ENCODE measurements at regions not wholly inside any gene's neighbourhood (a gene's known extent, or its start where the extent isn't known, plus 50 kb on each side); places are given as distances from the start of the nearest gene placed in this dataset.
A peak's percentile ranks its signal among the peaks of the same experiment; 100 is the strongest.

- ChIA-PET CTCF (no interaction called here), POLR2A (no interaction called here)
- no peak for DNase-seq (ENCODE audit: low read depth, low spot score)
Measured at GRCh38 chr18:54710074-54710899, 118.0 kb upstream of the RAB27B start.

GRCh38 chr18:54710900-54711281, 117.4 kb upstream of the RAB27B start:
- DNase-seq (ENCODE audit: low read depth, low spot score): no peak
- CTCF ChIA-PET: no interaction called here
- POLR2A ChIA-PET: no interaction called here
- Histone ChIP-seq H3K27ac (ENCODE audit: low read depth, low read length) (no peak overlapping the region), H3K27me3 (ENCODE audit: control insufficient read depth, insufficient read depth, low read length) (no peaks in the 10 kb centered on the region), H3K4me3 (ENCODE audit: low read depth, low read length) (no peak overlapping the region), H3K9me3 (ENCODE audit: control insufficient read depth, insufficient read depth, low read length) (no peaks in the 10 kb centered on the region)
- no peak for TF ChIP-seq CTCF (IDR thresholded peaks at IDR 0.05; ENCODE audit: low read depth, low read length)

More at GRCh38 chr18:54710074-54710899, 118.0 kb upstream of the RAB27B start:
- Histone ChIP-seq H3K27ac (ENCODE audit: low read depth, low read length) (no peak overlapping the region), H3K4me3 (ENCODE audit: low read depth, low read length) (no peak overlapping the region), H3K27me3 (ENCODE audit: control insufficient read depth, insufficient read depth, low read length) (no peaks in the 10 kb centered on the region), H3K9me3 (ENCODE audit: control insufficient read depth, insufficient read depth, low read length) (no peaks in the 10 kb centered on the region)
- TF ChIP-seq CTCF (IDR thresholded peaks at IDR 0.05; ENCODE audit: low read depth, low read length): no peak

- CTCF ChIA-PET: interaction anchor here (1.2 kb wide), 1 partner anchor 270 kb away, joined by 7 read pairs; no protein-coding TSS in a partner anchor
- no peak for TF ChIP-seq CTCF (IDR thresholded peaks at IDR 0.05; ENCODE audit: low read depth, low read length)
- no peaks in the 10 kb centered on the region for H3K27me3 ChIP-seq (ENCODE audit: control insufficient read depth, insufficient read depth, low read length)
- peak; percentile 36 for DNase-seq (ENCODE audit: low read depth, low spot score)
- H3K27ac ChIP-seq (ENCODE audit: low read depth, low read length): peak overlapping the region; percentile 53
- H3K9me3 ChIP-seq (ENCODE audit: control insufficient read depth, insufficient read depth, low read length): no peaks in the 10 kb centered on the region
- H3K4me3 ChIP-seq (ENCODE audit: low read depth, low read length): no peak overlapping the region
- POLR2A ChIA-PET: no interaction called here
Measured at GRCh38 chr18:54712306-54712705, 116.0 kb upstream of the RAB27B start.

- CTCF ChIA-PET: interaction anchor here (1.2 kb wide), 1 partner anchor 270 kb away, joined by 7 read pairs; no protein-coding TSS in a partner anchor
- no peak overlapping the region for H3K4me3 ChIP-seq (ENCODE audit: low read depth, low read length)
- H3K27me3 ChIP-seq (ENCODE audit: control insufficient read depth, insufficient read depth, low read length): no peaks in the 10 kb centered on the region
- TF ChIP-seq CTCF (IDR thresholded peaks at IDR 0.05; ENCODE audit: low read depth, low read length): no peak
- no peaks in the 10 kb centered on the region for H3K9me3 ChIP-seq (ENCODE audit: control insufficient read depth, insufficient read depth, low read length)
- POLR2A ChIA-PET: no interaction called here
- no peak for DNase-seq (ENCODE audit: low read depth, low spot score)
- H3K27ac ChIP-seq (ENCODE audit: low read depth, low read length): peak overlapping the region; percentile 53
Measured at GRCh38 chr18:54712758-54713157, 115.5 kb upstream of the RAB27B start.

GRCh38 chr18:54713386-54713785, 114.9 kb upstream of the RAB27B start:
- no peak for TF ChIP-seq CTCF (IDR thresholded peaks at IDR 0.05; ENCODE audit: low read depth, low read length)
- POLR2A ChIA-PET: no interaction called here
- DNase-seq (ENCODE audit: low read depth, low spot score): no peak
- H3K27ac ChIP-seq (ENCODE audit: low read depth, low read length): no peak overlapping the region
- H3K4me3 ChIP-seq (ENCODE audit: low read depth, low read length): no peak overlapping the region
- H3K27me3 ChIP-seq (ENCODE audit: control insufficient read depth, insufficient read depth, low read length): no peaks in the 10 kb centered on the region
- CTCF ChIA-PET: interaction anchor here (1.1 to 1.2 kb wide), 2 partner anchors 269 kb away, joined by 4 to 7 read pairs; no protein-coding TSS in a partner anchor
- no peaks in the 10 kb centered on the region for H3K9me3 ChIP-seq (ENCODE audit: control insufficient read depth, insufficient read depth, low read length)
